Loucy (cell line): ENCODE measurements at regions not wholly inside any gene's neighbourhood (a gene's known extent, or its start where the extent isn't known, plus 50 kb on each side); places are given as distances from the start of the nearest gene placed in this dataset.

ENCODE experiments used
- EZH2phosphoT487 ChIP-seq: fragments of 200-600 bp; IDR thresholded peaks from 2 replicates; pipeline ENCODE4 v1.6.1; 2018; ENCODE audit warnings: antibody characterized with exemption, mild to moderate bottlenecking, moderate library complexity, borderline replicate concordance
- TF ChIP-seq, protein P1 (sequence below): fragments of 200-600 bp; sonication (generic); conservative IDR thresholded peaks from 2 replicates; pipeline ENCODE4 v1.5.1; 2014; ENCODE audit warnings: mild to moderate bottlenecking, antibody characterized with exemption, low read length

DNA sequence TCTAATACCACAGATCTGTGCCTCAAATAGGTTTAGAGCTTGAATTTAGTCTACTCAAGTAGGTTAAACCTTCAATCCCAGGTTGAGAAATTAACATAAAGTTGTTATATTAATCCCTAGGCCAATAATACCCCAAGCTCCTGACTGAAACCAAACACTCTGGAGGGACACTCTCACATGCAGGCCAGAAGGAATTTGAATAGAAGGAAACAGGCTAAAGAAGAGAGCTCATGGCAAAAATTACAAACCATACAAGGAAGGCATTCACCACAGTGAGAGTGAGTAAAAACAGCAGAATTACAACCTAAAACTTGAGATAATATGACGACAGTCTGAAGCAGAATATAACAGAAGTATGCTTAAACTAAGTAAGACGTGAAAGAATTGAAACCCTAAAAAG is 76.1 kb upstream of the PDK4 start:
- TF ChIP-seq, protein P1, sequence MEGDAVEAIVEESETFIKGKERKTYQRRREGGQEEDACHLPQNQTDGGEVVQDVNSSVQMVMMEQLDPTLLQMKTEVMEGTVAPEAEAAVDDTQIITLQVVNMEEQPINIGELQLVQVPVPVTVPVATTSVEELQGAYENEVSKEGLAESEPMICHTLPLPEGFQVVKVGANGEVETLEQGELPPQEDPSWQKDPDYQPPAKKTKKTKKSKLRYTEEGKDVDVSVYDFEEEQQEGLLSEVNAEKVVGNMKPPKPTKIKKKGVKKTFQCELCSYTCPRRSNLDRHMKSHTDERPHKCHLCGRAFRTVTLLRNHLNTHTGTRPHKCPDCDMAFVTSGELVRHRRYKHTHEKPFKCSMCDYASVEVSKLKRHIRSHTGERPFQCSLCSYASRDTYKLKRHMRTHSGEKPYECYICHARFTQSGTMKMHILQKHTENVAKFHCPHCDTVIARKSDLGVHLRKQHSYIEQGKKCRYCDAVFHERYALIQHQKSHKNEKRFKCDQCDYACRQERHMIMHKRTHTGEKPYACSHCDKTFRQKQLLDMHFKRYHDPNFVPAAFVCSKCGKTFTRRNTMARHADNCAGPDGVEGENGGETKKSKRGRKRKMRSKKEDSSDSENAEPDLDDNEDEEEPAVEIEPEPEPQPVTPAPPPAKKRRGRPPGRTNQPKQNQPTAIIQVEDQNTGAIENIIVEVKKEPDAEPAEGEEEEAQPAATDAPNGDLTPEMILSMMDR: no peak
- TF ChIP-seq EZH2phosphoT487: no peak
